HEK293 (cell line): ENCODE measurements at regions not wholly inside any gene's neighbourhood (a gene's known extent, or its start where the extent isn't known, plus 50 kb on each side); places are given as distances from the start of the nearest gene placed in this dataset.
"Not testable (repeated sequence)": the region's sequence is repeated elsewhere in the genome, so short reads cannot be mapped to it uniquely, and the experiment has no call there.

Experiments used
- ATF2 ChIP-seq: fragments of 450-650 bp; formaldehyde crosslinking; IDR thresholded peaks from 2 replicates; pipeline ENCODE4 v1.5.1; 2016; ENCODE audit warnings: missing biosample characterization, missing genetic modification characterization, low read depth
- BCL11A ChIP-seq: fragments of 450-650 bp; formaldehyde crosslinking; IDR thresholded peaks from 2 replicates; pipeline ENCODE4 v1.5.1; 2016; ENCODE audit warnings: low read depth, missing biosample characterization, missing genetic modification characterization
- CTCF ChIP-seq: fragments of 450-650 bp; formaldehyde crosslinking; IDR thresholded peaks from 2 replicates; pipeline ENCODE4 v1.5.1; 2016; ENCODE audit warnings: missing biosample characterization, missing genetic modification characterization
- SP2 ChIP-seq: fragments of 450-650 bp; formaldehyde crosslinking; IDR thresholded peaks from 2 replicates; pipeline ENCODE4 v1.5.1; 2016; ENCODE audit warnings: missing biosample characterization, missing genetic modification characterization
- ZNF114 ChIP-seq: fragments of 450-650 bp; formaldehyde crosslinking; IDR thresholded peaks from 2 replicates; pipeline ENCODE4 v1.5.0; 2017; ENCODE audit warnings: missing biosample characterization, missing genetic modification characterization
- ZNF184 ChIP-seq: fragments of 450-650 bp; IDR thresholded peaks from 2 replicates; pipeline ENCODE4 v1.5.1; 2018; ENCODE audit warnings: missing biosample characterization, mild to moderate bottlenecking, missing genetic modification characterization
- ZNF23 ChIP-seq: fragments of 450-650 bp; formaldehyde crosslinking; IDR thresholded peaks from 2 replicates; pipeline ENCODE4 v1.5.1; 2016; ENCODE audit warnings: missing biosample characterization, missing genetic modification characterization, borderline replicate concordance
- ZNF248 ChIP-seq: fragments of 450-650 bp; formaldehyde crosslinking; IDR thresholded peaks from 2 replicates; pipeline ENCODE4 v1.5.1; 2017; ENCODE audit warnings: missing biosample characterization, missing genetic modification characterization
- ZNF354C ChIP-seq: fragments of 450-650 bp; formaldehyde crosslinking; IDR thresholded peaks from 2 replicates; pipeline ENCODE4 v1.5.1; 2016; ENCODE audit warnings: missing biosample characterization, missing genetic modification characterization, low read depth, borderline replicate concordance
- ZNF423 ChIP-seq: fragments of 450-650 bp; formaldehyde crosslinking; IDR thresholded peaks from 2 replicates; pipeline ENCODE4 v1.5.1; 2016; ENCODE audit warnings: missing biosample characterization, missing genetic modification characterization
- ZNF791 ChIP-seq: fragments of 450-650 bp; formaldehyde crosslinking; IDR thresholded peaks from 2 replicates; pipeline ENCODE4 v1.5.1; 2016; ENCODE audit warnings: missing biosample characterization, missing genetic modification characterization
- ZSCAN23 ChIP-seq: fragments of 450-650 bp; formaldehyde crosslinking; IDR thresholded peaks from 2 replicates; pipeline ENCODE4 v1.5.1; 2016; ENCODE audit warnings: missing biosample characterization, missing genetic modification characterization
- TF ChIP-seq, protein P1 (sequence below): fragments of 450-650 bp; formaldehyde crosslinking; IDR thresholded peaks from 2 replicates; pipeline ENCODE4 v1.5.1; 2016; ENCODE audit warnings: missing biosample characterization, missing genetic modification characterization

DNA sequence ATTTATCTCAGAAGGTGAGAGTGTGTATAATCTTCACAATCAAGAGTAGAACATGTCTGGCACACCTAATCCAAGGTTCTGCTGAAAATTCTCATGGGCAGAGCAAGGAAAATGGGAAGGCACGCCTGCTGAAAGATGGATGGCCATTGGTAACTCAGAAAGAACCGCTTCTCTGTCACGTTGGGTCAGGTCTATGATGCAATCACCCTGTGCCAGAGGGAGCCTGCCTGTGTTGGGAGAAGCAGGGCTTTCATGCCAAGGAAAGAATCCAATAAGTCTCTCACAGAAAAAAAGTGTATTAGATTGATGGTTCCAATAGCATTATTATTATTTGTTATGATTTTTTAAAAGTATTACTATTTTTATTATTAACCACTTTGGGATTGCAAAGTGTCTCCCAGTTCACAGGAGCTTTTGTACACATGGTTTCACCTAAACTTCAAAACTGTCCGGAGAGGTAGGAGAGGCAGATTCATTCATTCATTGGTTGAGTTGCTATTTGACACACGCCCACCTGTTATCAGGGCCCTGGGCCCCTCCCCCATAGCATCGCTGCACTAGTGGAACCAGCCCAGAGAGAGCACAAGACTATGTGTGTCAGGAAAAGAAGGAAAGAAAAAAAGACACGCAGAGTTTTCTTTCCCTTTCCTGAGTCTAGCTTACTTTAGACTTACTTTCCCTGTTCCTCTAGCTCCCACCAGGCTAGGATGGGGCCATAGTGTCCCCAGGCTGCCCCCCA, 324.6 kb downstream of the BCL2L11 start:
- not testable (repeated sequence) for TF ChIP-seq CTCF (tag by site-specific recombination); ATF2 (tag by site-specific recombination); ZNF423; ZNF23 (tag by site-specific recombination); ZNF248 (tag by site-specific recombination); ZNF791 (tag by site-specific recombination); ZNF184; ZNF354C; BCL11A; ZNF114 (tag by site-specific recombination); SP2 (tag by site-specific recombination); ZSCAN23 (tag by site-specific recombination)
- TF ChIP-seq, protein P1, sequence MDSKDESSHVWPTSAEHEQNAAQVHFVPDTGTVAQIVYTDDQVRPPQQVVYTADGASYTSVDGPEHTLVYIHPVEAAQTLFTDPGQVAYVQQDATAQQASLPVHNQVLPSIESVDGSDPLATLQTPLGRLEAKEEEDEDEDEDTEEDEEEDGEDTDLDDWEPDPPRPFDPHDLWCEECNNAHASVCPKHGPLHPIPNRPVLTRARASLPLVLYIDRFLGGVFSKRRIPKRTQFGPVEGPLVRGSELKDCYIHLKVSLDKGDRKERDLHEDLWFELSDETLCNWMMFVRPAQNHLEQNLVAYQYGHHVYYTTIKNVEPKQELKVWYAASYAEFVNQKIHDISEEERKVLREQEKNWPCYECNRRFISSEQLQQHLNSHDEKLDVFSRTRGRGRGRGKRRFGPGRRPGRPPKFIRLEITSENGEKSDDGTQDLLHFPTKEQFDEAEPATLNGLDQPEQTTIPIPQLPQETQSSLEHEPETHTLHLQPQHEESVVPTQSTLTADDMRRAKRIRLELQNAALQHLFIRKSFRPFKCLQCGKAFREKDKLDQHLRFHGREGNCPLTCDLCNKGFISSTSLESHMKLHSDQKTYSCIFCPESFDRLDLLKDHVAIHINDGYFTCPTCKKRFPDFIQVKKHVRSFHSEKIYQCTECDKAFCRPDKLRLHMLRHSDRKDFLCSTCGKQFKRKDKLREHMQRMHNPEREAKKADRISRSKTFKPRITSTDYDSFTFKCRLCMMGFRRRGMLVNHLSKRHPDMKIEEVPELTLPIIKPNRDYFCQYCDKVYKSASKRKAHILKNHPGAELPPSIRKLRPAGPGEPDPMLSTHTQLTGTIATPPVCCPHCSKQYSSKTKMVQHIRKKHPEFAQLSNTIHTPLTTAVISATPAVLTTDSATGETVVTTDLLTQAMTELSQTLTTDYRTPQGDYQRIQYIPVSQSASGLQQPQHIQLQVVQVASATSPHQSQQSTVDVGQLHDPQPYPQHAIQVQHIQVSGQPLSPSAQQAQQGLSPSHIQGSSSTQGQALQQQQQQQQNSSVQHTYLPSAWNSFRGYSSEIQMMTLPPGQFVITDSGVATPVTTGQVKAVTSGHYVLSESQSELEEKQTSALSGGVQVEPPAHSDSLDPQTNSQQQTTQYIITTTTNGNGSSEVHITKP, result not testable (repeated sequence)
